OCI-LY7 (cell line): ENCODE measurements at regions not wholly inside any gene's neighbourhood (a gene's known extent, or its start where the extent isn't known, plus 50 kb on each side); places are given as distances from the start of the nearest gene placed in this dataset.

Experiments used
- EZH2phosphoT487 ChIP-seq: fragments of 200-600 bp; sonication (generic); IDR thresholded peaks from 2 replicates; pipeline ENCODE4 v1.6.1; 2018; ENCODE audit warnings: low read depth, borderline replicate concordance, mild to moderate bottlenecking, mixed run types, antibody characterized with exemption, low read length, moderate library complexity, mixed read lengths
- TF ChIP-seq, protein P1 (sequence below): fragments of 200-600 bp; sonication (generic); conservative IDR thresholded peaks from 2 replicates; pipeline ENCODE4 v1.5.1; 2014; ENCODE audit warnings: mild to moderate bottlenecking, antibody characterized with exemption, low read length, moderate library complexity, mixed read lengths

DNA sequence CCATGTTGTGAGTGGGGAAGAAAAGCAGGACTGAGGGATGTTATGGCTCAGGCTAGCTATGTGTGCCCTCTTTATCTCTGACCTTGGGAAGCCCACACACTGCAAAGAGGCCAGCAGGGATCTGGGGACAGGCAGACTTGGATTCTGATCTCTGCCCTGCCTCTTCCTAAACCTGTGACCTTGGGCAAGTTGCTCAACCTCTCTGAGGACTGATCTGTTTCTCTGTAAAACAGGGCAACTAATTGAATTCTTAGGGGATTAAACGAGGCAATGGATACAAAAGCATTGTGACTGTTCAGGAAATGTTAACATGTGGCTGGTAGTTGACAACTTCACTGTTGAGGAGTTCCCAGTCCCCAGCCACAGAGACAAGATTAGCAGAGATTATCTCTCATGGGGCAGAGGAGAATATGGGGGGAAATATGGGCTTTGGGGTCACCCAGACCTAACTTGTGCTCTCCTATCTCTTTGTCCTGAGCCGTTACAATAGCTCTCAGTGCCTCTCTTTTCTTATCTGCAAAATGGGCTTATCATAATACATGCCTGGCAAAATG lies 184.7 kb upstream of the GLI2 start:
- TF ChIP-seq, protein P1, sequence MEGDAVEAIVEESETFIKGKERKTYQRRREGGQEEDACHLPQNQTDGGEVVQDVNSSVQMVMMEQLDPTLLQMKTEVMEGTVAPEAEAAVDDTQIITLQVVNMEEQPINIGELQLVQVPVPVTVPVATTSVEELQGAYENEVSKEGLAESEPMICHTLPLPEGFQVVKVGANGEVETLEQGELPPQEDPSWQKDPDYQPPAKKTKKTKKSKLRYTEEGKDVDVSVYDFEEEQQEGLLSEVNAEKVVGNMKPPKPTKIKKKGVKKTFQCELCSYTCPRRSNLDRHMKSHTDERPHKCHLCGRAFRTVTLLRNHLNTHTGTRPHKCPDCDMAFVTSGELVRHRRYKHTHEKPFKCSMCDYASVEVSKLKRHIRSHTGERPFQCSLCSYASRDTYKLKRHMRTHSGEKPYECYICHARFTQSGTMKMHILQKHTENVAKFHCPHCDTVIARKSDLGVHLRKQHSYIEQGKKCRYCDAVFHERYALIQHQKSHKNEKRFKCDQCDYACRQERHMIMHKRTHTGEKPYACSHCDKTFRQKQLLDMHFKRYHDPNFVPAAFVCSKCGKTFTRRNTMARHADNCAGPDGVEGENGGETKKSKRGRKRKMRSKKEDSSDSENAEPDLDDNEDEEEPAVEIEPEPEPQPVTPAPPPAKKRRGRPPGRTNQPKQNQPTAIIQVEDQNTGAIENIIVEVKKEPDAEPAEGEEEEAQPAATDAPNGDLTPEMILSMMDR: no peak
- TF ChIP-seq EZH2phosphoT487: no peak
